PC-9 (cell line): ENCODE measurements at regions not wholly inside any gene's neighbourhood (a gene's known extent, or its start where the extent isn't known, plus 50 kb on each side); places are given as distances from the start of the nearest gene placed in this dataset.

Source experiments
- BruUV-seq: library from RNA; stranded (reverse); fragments of 400-500 nt; replicated peaks from 2 replicates; lab custom pipeline; 2021; lab: Mats Ljungman, UMichigan
- CTCF ChIA-PET: fragments of 300-600 bp; sonication (Branson Sonifier 250); formaldehyde crosslinking; loops from one replicate; lab custom pipeline; 2022; ENCODE audit warnings: antibody characterized with exemption; lab: Charles Lee
- POLR2A ChIA-PET: fragments of 300-600 bp; sonication (Branson Sonifier 250); formaldehyde crosslinking; loops from one replicate; lab custom pipeline; 2022; ENCODE audit warnings: antibody characterized with exemption; ENCODE audit not compliant: unreplicated experiment; lab: Charles Lee
- DNase-seq, 2 experiments: peaks; one replicate each; pipeline versions ENCODE4 v3.0.0 to v3.0.0-alpha.2; 2015 to 2022; ENCODE audit warnings: mixed read lengths in 1 of 2
- H2AFZ ChIP-seq: fragments of 200-600 bp; sonication (generic); 2 replicates; pipeline ENCODE4 v1.8.1; 2017; ENCODE audit warnings: antibody characterized with exemption
- H3F3A ChIP-seq: fragments of 200-600 bp; sonication (generic); 2 replicates; pipeline ENCODE4 v1.8.1; 2017; ENCODE audit warnings: antibody characterized with exemption, mild to moderate bottlenecking, low read depth; ENCODE audit not compliant: insufficient read depth
- H3K27ac ChIP-seq: fragments of 200-600 bp; sonication (generic); 2 replicates; pipeline ENCODE4 v1.6.1; 2016; ENCODE audit warnings: mixed run types
- H3K27me3 ChIP-seq: fragments of 200-600 bp; sonication (generic); 2 replicates; pipeline ENCODE4 v1.6.1; 2016; ENCODE audit warnings: low read depth, mixed run types; ENCODE audit not compliant: insufficient read depth
- H3K36me3 ChIP-seq: fragments of 200-600 bp; sonication (generic); 2 replicates; pipeline ENCODE4 v1.6.1; 2016; ENCODE audit warnings: low read depth, mixed run types
- H3K4me1 ChIP-seq: fragments of 200-600 bp; sonication (generic); replicated peaks from 2 replicates; pipeline ENCODE4 v1.6.1; 2016; ENCODE audit warnings: mixed run types; ENCODE audit not compliant: insufficient read depth
- H3K4me2 ChIP-seq: fragments of 200-600 bp; sonication (generic); 2 replicates; pipeline ENCODE4 v1.6.1; 2017; ENCODE audit warnings: mixed run types
- H3K4me3 ChIP-seq: fragments of 200-600 bp; sonication (generic); 2 replicates; pipeline ENCODE4 v1.6.1; 2016; ENCODE audit warnings: mixed run types
- H3K79me2 ChIP-seq: fragments of 200-600 bp; sonication (generic); 2 replicates; pipeline ENCODE4 v1.6.1; 2017; ENCODE audit warnings: low read depth, mixed run types
- H3K9me2 ChIP-seq: fragments of 200-600 bp; sonication (generic); 2 replicates; pipeline ENCODE4 v1.8.1; 2017; ENCODE audit warnings: mild to moderate bottlenecking; ENCODE audit not compliant: insufficient read depth
- H3K9me3 ChIP-seq: fragments of 200-600 bp; sonication (generic); 2 replicates; pipeline ENCODE4 v1.8.1; 2016; ENCODE audit warnings: low read depth; ENCODE audit not compliant: insufficient read depth
- H4K20me1 ChIP-seq: fragments of 200-600 bp; sonication (generic); 2 replicates; pipeline ENCODE4 v1.8.1; 2017; ENCODE audit not compliant: insufficient read depth
- EZH2 ChIP-seq: fragments of 200-600 bp; sonication (generic); IDR thresholded peaks from 2 replicates; pipeline ENCODE4 v1.8.0; 2017; ENCODE audit warnings: antibody characterized with exemption, low read depth
- intact Hi-C: fragments of 100-400 bp; cut with micrococcal nuclease; formaldehyde crosslinking; loops from one replicate; pipeline ENCODE4 v1.10.0; 2022; ENCODE audit not compliant: unreplicated experiment
- TF ChIP-seq, protein P1 (sequence below): fragments of 200-600 bp; sonication (generic); conservative IDR thresholded peaks from 2 replicates; pipeline ENCODE4 v1.6.1; 2017; ENCODE audit warnings: mixed run types, antibody characterized with exemption, mild to moderate bottlenecking, moderate library complexity

DNA sequence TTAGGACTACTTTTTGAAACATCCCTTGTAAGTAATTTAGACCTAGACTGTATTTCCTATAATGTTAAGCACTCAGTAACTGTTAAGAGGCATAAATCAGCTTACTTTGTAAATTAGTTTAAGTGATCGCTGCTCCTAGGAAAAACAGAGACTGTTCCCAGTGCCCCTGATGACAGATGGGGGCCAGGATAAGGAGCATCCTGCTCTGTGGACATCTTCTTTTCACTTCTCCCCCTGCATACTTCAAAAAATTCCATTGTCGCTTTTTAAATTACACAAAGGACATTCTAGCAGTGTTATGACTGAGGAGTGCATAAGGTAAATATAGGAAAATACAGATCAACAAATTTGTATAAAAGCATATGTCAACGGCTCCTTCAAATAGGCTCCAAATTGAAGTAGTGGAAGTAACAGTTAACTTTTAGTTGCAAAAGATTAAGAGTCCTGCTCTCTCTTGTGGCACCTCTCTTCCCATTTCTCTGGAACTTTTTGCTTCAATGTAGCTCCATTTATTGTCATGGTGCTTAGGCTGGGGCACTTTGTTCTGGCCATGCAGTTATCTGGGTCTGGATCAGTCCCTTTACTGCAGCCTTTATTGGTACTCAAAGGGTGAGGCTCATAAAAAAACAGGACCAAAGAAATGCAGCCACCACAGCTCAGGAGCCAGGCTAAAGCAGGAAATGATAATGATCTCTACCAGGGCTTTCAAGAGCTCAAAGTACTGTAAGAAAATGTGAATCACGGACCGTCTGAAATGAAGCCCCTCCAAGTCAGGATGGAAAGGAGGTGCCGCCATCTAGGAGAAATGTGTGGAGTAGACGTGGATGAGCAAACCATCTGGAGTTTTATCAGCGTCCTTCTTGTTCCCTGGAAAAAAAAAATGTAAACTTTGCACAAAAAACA is 162.1 kb upstream of the ZNF516 start:
- intact Hi-C loops = no loop called here
- no peaks in the 10 kb centered on the region for H4K20me1 ChIP-seq
- ChIA-PET CTCF (no interaction called here), POLR2A (no interaction called here)
- H3F3A ChIP-seq = no peaks in the 10 kb centered on the region
- no peak overlapping the region for H3K27ac ChIP-seq
- H3K4me1 ChIP-seq = no peaks in the 10 kb centered on the region
- H3K4me2 ChIP-seq = no peak overlapping the region
- DNase-seq = no peak
- H3K27me3 ChIP-seq = peaks cover 68% of the 10 kb centered on the region
- no peaks in the 10 kb centered on the region for H3K9me3 ChIP-seq
- H3K36me3 ChIP-seq = no peaks in the 10 kb centered on the region
- H3K9me2 ChIP-seq = no peaks in the 10 kb centered on the region
- H3K4me3 ChIP-seq = no peak overlapping the region
- no peak for TF ChIP-seq EZH2
- TF ChIP-seq, protein P1, sequence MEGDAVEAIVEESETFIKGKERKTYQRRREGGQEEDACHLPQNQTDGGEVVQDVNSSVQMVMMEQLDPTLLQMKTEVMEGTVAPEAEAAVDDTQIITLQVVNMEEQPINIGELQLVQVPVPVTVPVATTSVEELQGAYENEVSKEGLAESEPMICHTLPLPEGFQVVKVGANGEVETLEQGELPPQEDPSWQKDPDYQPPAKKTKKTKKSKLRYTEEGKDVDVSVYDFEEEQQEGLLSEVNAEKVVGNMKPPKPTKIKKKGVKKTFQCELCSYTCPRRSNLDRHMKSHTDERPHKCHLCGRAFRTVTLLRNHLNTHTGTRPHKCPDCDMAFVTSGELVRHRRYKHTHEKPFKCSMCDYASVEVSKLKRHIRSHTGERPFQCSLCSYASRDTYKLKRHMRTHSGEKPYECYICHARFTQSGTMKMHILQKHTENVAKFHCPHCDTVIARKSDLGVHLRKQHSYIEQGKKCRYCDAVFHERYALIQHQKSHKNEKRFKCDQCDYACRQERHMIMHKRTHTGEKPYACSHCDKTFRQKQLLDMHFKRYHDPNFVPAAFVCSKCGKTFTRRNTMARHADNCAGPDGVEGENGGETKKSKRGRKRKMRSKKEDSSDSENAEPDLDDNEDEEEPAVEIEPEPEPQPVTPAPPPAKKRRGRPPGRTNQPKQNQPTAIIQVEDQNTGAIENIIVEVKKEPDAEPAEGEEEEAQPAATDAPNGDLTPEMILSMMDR = no peak
- no peak overlapping the region for H2AFZ ChIP-seq
- no peaks in the 10 kb centered on the region for H3K79me2 ChIP-seq
- no TSS peak for BruUV-seq

DNA sequence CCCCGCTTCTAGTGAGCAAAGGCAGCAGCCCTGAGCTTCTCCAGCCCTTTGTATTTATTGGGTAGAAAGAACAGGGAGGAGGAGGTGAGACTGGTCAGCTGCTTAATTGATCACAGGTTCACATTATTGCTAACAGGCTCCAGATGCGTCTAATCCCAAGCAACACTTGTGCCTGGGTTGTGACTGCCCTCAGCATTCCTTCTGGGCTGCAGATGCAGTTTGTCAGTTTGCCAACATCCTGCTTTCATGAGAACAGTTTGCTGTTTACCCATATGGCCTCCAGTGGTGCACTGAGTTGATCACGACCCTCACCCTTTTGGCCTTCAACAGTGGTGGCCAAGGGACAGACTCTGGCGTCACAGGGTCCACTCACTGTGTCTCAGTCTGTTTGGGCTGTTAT is 159.5 kb upstream of the ZNF516 start:
- intact Hi-C loops = no loop called here
- Histone ChIP-seq H2AFZ (no peak overlapping the region), H3K36me3 (no peaks in the 10 kb centered on the region), H4K20me1 (no peaks in the 10 kb centered on the region), H3K4me2 (no peak overlapping the region), H3K4me1 (no peaks in the 10 kb centered on the region), H3K9me2 (no peaks in the 10 kb centered on the region), H3K79me2 (no peaks in the 10 kb centered on the region), H3F3A (no peaks in the 10 kb centered on the region), H3K27ac (no peak overlapping the region), H3K4me3 (no peak overlapping the region), H3K27me3 (peaks cover 73% of the 10 kb centered on the region), H3K9me3 (no peaks in the 10 kb centered on the region)
- POLR2A ChIA-PET = no interaction called here
- BruUV-seq = no TSS peak
- TF ChIP-seq, protein P1 = no peak
- no peak for TF ChIP-seq EZH2
- DNase-seq = no peak
- CTCF ChIA-PET = no interaction called here

DNA sequence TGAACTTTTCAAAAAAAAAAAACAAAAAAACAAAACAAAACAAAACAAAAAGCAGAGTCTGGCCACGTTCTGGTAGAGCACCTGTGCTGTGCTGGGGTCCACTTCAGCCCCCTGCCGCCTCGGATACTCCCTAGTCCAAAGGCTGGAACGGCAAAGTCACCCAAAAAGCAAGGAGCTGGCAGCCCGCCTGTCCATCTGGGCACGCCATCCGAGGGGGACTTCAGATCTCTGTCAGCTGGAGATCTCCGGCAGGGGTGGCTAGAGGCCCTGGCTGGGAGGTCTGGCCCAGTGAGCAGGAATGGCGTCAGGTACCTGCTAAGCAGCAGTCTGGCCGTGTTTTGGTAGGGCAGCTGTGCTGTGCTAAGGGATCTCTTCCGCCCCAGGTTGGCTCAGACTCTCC is 152.3 kb upstream of the ZNF516 start:
- Histone ChIP-seq H4K20me1 (no peaks in the 10 kb centered on the region), H3K4me3 (no peak overlapping the region), H3K27ac (no peak overlapping the region), H3K4me1 (no peaks in the 10 kb centered on the region), H2AFZ (no peak overlapping the region), H3K79me2 (no peaks in the 10 kb centered on the region), H3K36me3 (no peaks in the 10 kb centered on the region), H3K27me3 (peaks cover 40% of the 10 kb centered on the region; the same call in 1 of the 2 replicates), H3F3A (no peaks in the 10 kb centered on the region), H3K4me2 (no peak overlapping the region), H3K9me3 (no peaks in the 10 kb centered on the region), H3K9me2 (no peaks in the 10 kb centered on the region)
- CTCF ChIA-PET = no interaction called here
- intact Hi-C loops = no loop called here
- DNase-seq = no peak
- BruUV-seq = no TSS peak
- TF ChIP-seq, protein P1 = no peak
- TF ChIP-seq EZH2 = no peak
- POLR2A ChIA-PET = no interaction called here
